ENCODE measurements at regions not wholly inside any gene's neighbourhood (a gene's known extent, or its start where the extent isn't known, plus 50 kb on each side); places are given as distances from the start of the nearest gene placed in this dataset.

GRCh38 chr5:164763206-164763605 lies 1257.8 kb downstream of the MAT2B start:
- Histone ChIP-seq H3K27me3 (ENCODE audit: control insufficient read depth in 2 of 2, insufficient read depth in 2 of 2, low read length in 2 of 2) (no peaks in the 10 kb centered on the region), H3K27ac (ENCODE audit: low read depth in 2 of 2, low read length in 2 of 2) (no peak overlapping the region), H3K36me3 (ENCODE audit: control insufficient read depth in 2 of 2, insufficient read depth in 2 of 2, low read length in 2 of 2) (no peaks in the 10 kb centered on the region), H3K9me3 (ENCODE audit: control insufficient read depth in 2 of 2, low read length in 2 of 2) (no peaks in the 10 kb centered on the region), H3K9ac (ENCODE audit: low read depth in 1 of 2, low read length in 2 of 2) (no peak overlapping the region), H3K4me3 (ENCODE audit: low read length in 2 of 2) (no peak overlapping the region), H3K4me1 (ENCODE audit: control insufficient read depth in 2 of 2, insufficient read depth in 2 of 2, low read length in 2 of 2) (no peaks in the 10 kb centered on the region)

- Histone ChIP-seq H3K4me3 (ENCODE audit: low read length in 2 of 2) (no peak overlapping the region), H3K4me1 (ENCODE audit: control insufficient read depth in 2 of 2, insufficient read depth in 2 of 2, low read length in 2 of 2) (no peaks in the 10 kb centered on the region), H3K36me3 (ENCODE audit: control insufficient read depth in 2 of 2, insufficient read depth in 2 of 2, low read length in 2 of 2) (no peaks in the 10 kb centered on the region), H3K9ac (ENCODE audit: low read depth in 1 of 2, low read length in 2 of 2) (no peak overlapping the region), H3K27ac (ENCODE audit: low read depth in 2 of 2, low read length in 2 of 2) (no peak overlapping the region), H3K9me3 (ENCODE audit: control insufficient read depth in 2 of 2, low read length in 2 of 2) (no peaks in the 10 kb centered on the region), H3K27me3 (ENCODE audit: control insufficient read depth in 2 of 2, insufficient read depth in 2 of 2, low read length in 2 of 2) (no peaks in the 10 kb centered on the region)
Measured at GRCh38 chr5:164772122-164772521, 1266.7 kb downstream of the MAT2B start.

GRCh38 chr5:164784230-164784629 lies 1278.8 kb downstream of the MAT2B start:
- Histone ChIP-seq H3K9me3 (ENCODE audit: control insufficient read depth in 2 of 2, low read length in 2 of 2) (no peaks in the 10 kb centered on the region), H3K36me3 (ENCODE audit: control insufficient read depth in 2 of 2, insufficient read depth in 2 of 2, low read length in 2 of 2) (no peaks in the 10 kb centered on the region), H3K27ac (ENCODE audit: low read depth in 2 of 2, low read length in 2 of 2) (no peak overlapping the region), H3K27me3 (ENCODE audit: control insufficient read depth in 2 of 2, insufficient read depth in 2 of 2, low read length in 2 of 2) (no peaks in the 10 kb centered on the region), H3K4me3 (ENCODE audit: low read length in 2 of 2) (no peak overlapping the region), H3K4me1 (ENCODE audit: control insufficient read depth in 2 of 2, insufficient read depth in 2 of 2, low read length in 2 of 2) (no peaks in the 10 kb centered on the region), H3K9ac (ENCODE audit: low read depth in 1 of 2, low read length in 2 of 2) (no peak overlapping the region)

- Histone ChIP-seq H3K9ac (ENCODE audit: low read depth in 1 of 2, low read length in 2 of 2) (no peak overlapping the region), H3K27me3 (ENCODE audit: control insufficient read depth in 2 of 2, insufficient read depth in 2 of 2, low read length in 2 of 2) (no peaks in the 10 kb centered on the region), H3K4me1 (ENCODE audit: control insufficient read depth in 2 of 2, insufficient read depth in 2 of 2, low read length in 2 of 2) (no peaks in the 10 kb centered on the region), H3K4me3 (ENCODE audit: low read length in 2 of 2) (no peak overlapping the region), H3K36me3 (ENCODE audit: control insufficient read depth in 2 of 2, insufficient read depth in 2 of 2, low read length in 2 of 2) (no peaks in the 10 kb centered on the region), H3K9me3 (ENCODE audit: control insufficient read depth in 2 of 2, low read length in 2 of 2) (peaks cover 0 to 2% of the 10 kb centered on the region in 2 donors), H3K27ac (ENCODE audit: low read depth in 2 of 2, low read length in 2 of 2) (no peak overlapping the region)
Measured at GRCh38 chr5:164798110-164798509, 1292.7 kb downstream of the MAT2B start.

- Histone ChIP-seq H3K4me1 (ENCODE audit: control insufficient read depth in 2 of 2, insufficient read depth in 2 of 2, low read length in 2 of 2) (no peaks in the 10 kb centered on the region), H3K36me3 (ENCODE audit: control insufficient read depth in 2 of 2, insufficient read depth in 2 of 2, low read length in 2 of 2) (no peaks in the 10 kb centered on the region), H3K4me3 (ENCODE audit: low read length in 2 of 2) (no peak overlapping the region), H3K27ac (ENCODE audit: low read depth in 2 of 2, low read length in 2 of 2) (no peak overlapping the region), H3K27me3 (ENCODE audit: control insufficient read depth in 2 of 2, insufficient read depth in 2 of 2, low read length in 2 of 2) (no peaks in the 10 kb centered on the region), H3K9me3 (ENCODE audit: control insufficient read depth in 2 of 2, low read length in 2 of 2) (peaks cover 0 to 2% of the 10 kb centered on the region in 2 donors), H3K9ac (ENCODE audit: low read depth in 1 of 2, low read length in 2 of 2) (no peak overlapping the region)
Measured at GRCh38 chr5:164799391-164799790, 1294.0 kb downstream of the MAT2B start.

GRCh38 chr5:164801910-164802309 lies 1296.5 kb downstream of the MAT2B start:
- Histone ChIP-seq H3K27me3 (ENCODE audit: control insufficient read depth in 2 of 2, insufficient read depth in 2 of 2, low read length in 2 of 2) (no peaks in the 10 kb centered on the region), H3K4me3 (ENCODE audit: low read length in 2 of 2) (no peak overlapping the region), H3K9ac (ENCODE audit: low read depth in 1 of 2, low read length in 2 of 2) (no peak overlapping the region)

GRCh38 chr5:164809821-164810220 lies 1304.4 kb downstream of the MAT2B start:
- no peak overlapping the region for H3K9ac ChIP-seq (ENCODE audit: low read depth in 1 of 2, low read length in 2 of 2)
- H3K27me3 ChIP-seq (ENCODE audit: control insufficient read depth in 2 of 2, insufficient read depth in 2 of 2, low read length in 2 of 2), result no peaks in the 10 kb centered on the region
- no peak overlapping the region for H3K27ac ChIP-seq (ENCODE audit: low read depth in 2 of 2, low read length in 2 of 2)
- no peaks in the 10 kb centered on the region for H3K36me3 ChIP-seq (ENCODE audit: control insufficient read depth in 2 of 2, insufficient read depth in 2 of 2, low read length in 2 of 2)
- no peaks in the 10 kb centered on the region for H3K4me1 ChIP-seq (ENCODE audit: control insufficient read depth in 2 of 2, insufficient read depth in 2 of 2, low read length in 2 of 2)
- H3K9me3 ChIP-seq (ENCODE audit: control insufficient read depth in 2 of 2, low read length in 2 of 2), result no peaks in the 10 kb centered on the region
- H3K4me3 ChIP-seq (ENCODE audit: low read length in 2 of 2), result no peak overlapping the region

More at GRCh38 chr5:164801910-164802309, 1296.5 kb downstream of the MAT2B start:
- no peaks in the 10 kb centered on the region for H3K4me1 ChIP-seq (ENCODE audit: control insufficient read depth in 2 of 2, insufficient read depth in 2 of 2, low read length in 2 of 2)
- H3K27ac ChIP-seq (ENCODE audit: low read depth in 2 of 2, low read length in 2 of 2), result no peak overlapping the region
- H3K36me3 ChIP-seq (ENCODE audit: control insufficient read depth in 2 of 2, insufficient read depth in 2 of 2, low read length in 2 of 2), result no peaks in the 10 kb centered on the region
- H3K9me3 ChIP-seq (ENCODE audit: control insufficient read depth in 2 of 2, low read length in 2 of 2), result peaks cover 0 to 2% of the 10 kb centered on the region in 2 donors

GRCh38 chr5:164818445-164818844 lies 1313.0 kb downstream of the MAT2B start:
- no peak overlapping the region for H3K9ac ChIP-seq (ENCODE audit: low read depth in 1 of 2, low read length in 2 of 2)
- H3K9me3 ChIP-seq (ENCODE audit: control insufficient read depth in 2 of 2, low read length in 2 of 2), result no peaks in the 10 kb centered on the region
- no peak overlapping the region for H3K27ac ChIP-seq (ENCODE audit: low read depth in 2 of 2, low read length in 2 of 2)
- H3K4me1 ChIP-seq (ENCODE audit: control insufficient read depth in 2 of 2, insufficient read depth in 2 of 2, low read length in 2 of 2), result no peaks in the 10 kb centered on the region
- H3K36me3 ChIP-seq (ENCODE audit: control insufficient read depth in 2 of 2, insufficient read depth in 2 of 2, low read length in 2 of 2), result no peaks in the 10 kb centered on the region
- no peaks in the 10 kb centered on the region for H3K27me3 ChIP-seq (ENCODE audit: control insufficient read depth in 2 of 2, insufficient read depth in 2 of 2, low read length in 2 of 2)
- H3K4me3 ChIP-seq (ENCODE audit: low read length in 2 of 2), result no peak overlapping the region

- Histone ChIP-seq H3K4me1 (ENCODE audit: control insufficient read depth in 2 of 2, insufficient read depth in 2 of 2, low read length in 2 of 2) (no peaks in the 10 kb centered on the region), H3K4me3 (ENCODE audit: low read length in 2 of 2) (no peak overlapping the region), H3K27ac (ENCODE audit: low read depth in 2 of 2, low read length in 2 of 2) (no peak overlapping the region), H3K9me3 (ENCODE audit: control insufficient read depth in 2 of 2, low read length in 2 of 2) (no peaks in the 10 kb centered on the region), H3K36me3 (ENCODE audit: control insufficient read depth in 2 of 2, insufficient read depth in 2 of 2, low read length in 2 of 2) (no peaks in the 10 kb centered on the region), H3K27me3 (ENCODE audit: control insufficient read depth in 2 of 2, insufficient read depth in 2 of 2, low read length in 2 of 2) (no peaks in the 10 kb centered on the region), H3K9ac (ENCODE audit: low read depth in 1 of 2, low read length in 2 of 2) (no peak overlapping the region)
Measured at GRCh38 chr5:164824671-164825070, 1319.3 kb downstream of the MAT2B start.

GRCh38 chr5:164832516-164832915 lies 1327.1 kb downstream of the MAT2B start:
- H3K9me3 ChIP-seq (ENCODE audit: control insufficient read depth in 2 of 2, low read length in 2 of 2), result no peaks in the 10 kb centered on the region
- H3K27me3 ChIP-seq (ENCODE audit: control insufficient read depth in 2 of 2, insufficient read depth in 2 of 2, low read length in 2 of 2), result no peaks in the 10 kb centered on the region
- no peak overlapping the region for H3K27ac ChIP-seq (ENCODE audit: low read depth in 2 of 2, low read length in 2 of 2)
- H3K9ac ChIP-seq (ENCODE audit: low read depth in 1 of 2, low read length in 2 of 2), result no peak overlapping the region
- H3K4me1 ChIP-seq (ENCODE audit: control insufficient read depth in 2 of 2, insufficient read depth in 2 of 2, low read length in 2 of 2), result no peaks in the 10 kb centered on the region
- no peaks in the 10 kb centered on the region for H3K36me3 ChIP-seq (ENCODE audit: control insufficient read depth in 2 of 2, insufficient read depth in 2 of 2, low read length in 2 of 2)
- no peak overlapping the region for H3K4me3 ChIP-seq (ENCODE audit: low read length in 2 of 2)

GRCh38 chr5:164844348-164844747 lies 1338.9 kb downstream of the MAT2B start:
- Histone ChIP-seq H3K4me1 (ENCODE audit: control insufficient read depth in 2 of 2, insufficient read depth in 2 of 2, low read length in 2 of 2) (no peaks in the 10 kb centered on the region), H3K9me3 (ENCODE audit: control insufficient read depth in 2 of 2, low read length in 2 of 2) (no peaks in the 10 kb centered on the region), H3K4me3 (ENCODE audit: low read length in 2 of 2) (no peak overlapping the region), H3K27me3 (ENCODE audit: control insufficient read depth in 2 of 2, insufficient read depth in 2 of 2, low read length in 2 of 2) (no peaks in the 10 kb centered on the region), H3K9ac (ENCODE audit: low read depth in 1 of 2, low read length in 2 of 2) (no peak overlapping the region), H3K36me3 (ENCODE audit: control insufficient read depth in 2 of 2, insufficient read depth in 2 of 2, low read length in 2 of 2) (no peaks in the 10 kb centered on the region), H3K27ac (ENCODE audit: low read depth in 2 of 2, low read length in 2 of 2) (no peak overlapping the region)

Data from mucosa of rectum (tissue), 2 donors.